ENCODE measurements at regions not wholly inside any gene's neighbourhood (a gene's known extent, or its start where the extent isn't known, plus 50 kb on each side); places are given as distances from the start of the nearest gene placed in this dataset.
"Not testable (repeated sequence)": the region's sequence is repeated elsewhere in the genome, so short reads cannot be mapped to it uniquely, and the experiment has no call there.

GRCh38 chr6:112401083-112401482, 54.0 kb downstream of the RFPL4B start:
- DNase-seq (ENCODE audit: low read depth in 2 of 2, low spot score in 1 of 2), result no peak

- no peak for DNase-seq (ENCODE audit: low read depth in 2 of 2, low spot score in 1 of 2)
These were observed 60.0 kb downstream of the RFPL4B start for GRCh38 chr6:112407101-112407590.

- DNase-seq (ENCODE audit: low read depth in 2 of 2, low spot score in 1 of 2), result no peak
These were observed 61.4 kb downstream of the RFPL4B start for GRCh38 chr6:112408522-112408921.

GRCh38 chr6:112409311-112409710, 62.2 kb downstream of the RFPL4B start:
- DNase-seq (ENCODE audit: low read depth in 2 of 2, low spot score in 1 of 2), result no peak

GRCh38 chr6:112413780-112414179, 66.7 kb downstream of the RFPL4B start:
- no peak for DNase-seq (ENCODE audit: low read depth in 2 of 2, low spot score in 1 of 2)

GRCh38 chr6:112415366-112415765, 68.2 kb downstream of the RFPL4B start:
- DNase-seq (ENCODE audit: low read depth in 2 of 2, low spot score in 1 of 2), result no peak

GRCh38 chr6:112416866-112417265, 69.7 kb downstream of the RFPL4B start:
- no peak for DNase-seq (ENCODE audit: low read depth in 2 of 2, low spot score in 1 of 2)

GRCh38 chr6:112427011-112427410, 79.9 kb downstream of the RFPL4B start:
- DNase-seq (ENCODE audit: low read depth in 2 of 2, low spot score in 1 of 2), result not testable (repeated sequence)

- DNase-seq (ENCODE audit: low read depth in 2 of 2, low spot score in 1 of 2), result no peak
These were observed 80.4 kb downstream of the RFPL4B start for GRCh38 chr6:112427499-112427898.

- no peak for DNase-seq (ENCODE audit: low read depth in 2 of 2, low spot score in 1 of 2)
These were observed 81.3 kb downstream of the RFPL4B start for GRCh38 chr6:112428477-112428876.

- DNase-seq (ENCODE audit: low read depth in 2 of 2, low spot score in 1 of 2), result no peak
These were observed 82.1 kb downstream of the RFPL4B start for GRCh38 chr6:112429226-112429625.

- no peak for DNase-seq (ENCODE audit: low read depth in 2 of 2, low spot score in 1 of 2)
These were observed 84.7 kb downstream of the RFPL4B start for GRCh38 chr6:112431803-112432202.

- DNase-seq (ENCODE audit: low read depth in 2 of 2, low spot score in 1 of 2), result no peak
These were observed 85.7 kb downstream of the RFPL4B start for GRCh38 chr6:112432853-112433252.

- no peak for DNase-seq (ENCODE audit: low read depth in 2 of 2, low spot score in 1 of 2)
These were observed 86.3 kb downstream of the RFPL4B start for GRCh38 chr6:112433457-112433856.

- no peak for DNase-seq (ENCODE audit: low read depth in 2 of 2, low spot score in 1 of 2)
These were observed 87.8 kb downstream of the RFPL4B start for GRCh38 chr6:112434896-112435435.

GRCh38 chr6:112437058-112437457, 89.9 kb downstream of the RFPL4B start:
- DNase-seq (ENCODE audit: low read depth in 2 of 2, low spot score in 1 of 2), result no peak

- DNase-seq (ENCODE audit: low read depth in 2 of 2, low spot score in 1 of 2), result no peak
These were observed 91.9 kb downstream of the RFPL4B start for GRCh38 chr6:112439010-112439409.

- DNase-seq (ENCODE audit: low read depth in 2 of 2, low spot score in 1 of 2), result no peak
These were observed 92.3 kb downstream of the RFPL4B start for GRCh38 chr6:112439432-112439831.

- DNase-seq (ENCODE audit: low read depth in 2 of 2, low spot score in 1 of 2), result no peak
These were observed 94.5 kb downstream of the RFPL4B start for GRCh38 chr6:112441607-112442006.

GRCh38 chr6:112443179-112444065, 96.3 kb downstream of the RFPL4B start:
- no peak for DNase-seq (ENCODE audit: low read depth in 2 of 2, low spot score in 1 of 2)

- not testable (repeated sequence) for DNase-seq (ENCODE audit: low read depth in 2 of 2, low spot score in 1 of 2)
These were observed 101.7 kb downstream of the RFPL4B start for GRCh38 chr6:112448786-112449185.

GRCh38 chr6:112450663-112451062, 103.5 kb downstream of the RFPL4B start:
- DNase-seq (ENCODE audit: low read depth in 2 of 2, low spot score in 1 of 2), result no peak

GRCh38 chr6:112457886-112458285, 110.8 kb downstream of the RFPL4B start:
- no peak for DNase-seq (ENCODE audit: low read depth in 2 of 2, low spot score in 1 of 2)

Data from stimulated activated CD8-positive, alpha-beta memory T cell treated with anti-CD3 and anti-CD28 coated beads, Interleukin-4, amount 100 ng/mL, for 4 hours (primary cell).